AG09319 (cell line): ENCODE measurements at regions not wholly inside any gene's neighbourhood (a gene's known extent, or its start where the extent isn't known, plus 50 kb on each side); places are given as distances from the start of the nearest gene placed in this dataset.

ENCODE experiments used
- DNase-seq: peaks from one replicate; pipeline ENCODE4 v3.0.0-alpha.2; 2010; ENCODE audit warnings: low read depth; ENCODE audit errors: extremely low read depth
- CTCF ChIP-seq: IDR thresholded peaks from 2 replicates; pipeline ENCODE4 v1.5.1; 2011; ENCODE audit warnings: low read depth, mild to moderate bottlenecking, inconsistent platforms, low read length, moderate library complexity

GRCh38 chr1:30418061-30418938 lies 305.1 kb downstream of the MATN1 start:
- no peak for TF ChIP-seq CTCF
- DNase-seq, result no peak

- TF ChIP-seq CTCF, result no peak
- DNase-seq, result no peak
Measured at GRCh38 chr1:30417701-30418046, 305.7 kb downstream of the MATN1 start.

- no peak for TF ChIP-seq CTCF
- no peak for DNase-seq
Measured at GRCh38 chr1:30417001-30417700, 306.2 kb downstream of the MATN1 start.

- DNase-seq, result no peak
- no peak for TF ChIP-seq CTCF
Measured at GRCh38 chr1:30416221-30416820, 307.1 kb downstream of the MATN1 start.

GRCh38 chr1:30415171-30415940 lies 308.0 kb downstream of the MATN1 start:
- no peak for TF ChIP-seq CTCF
- DNase-seq, result no peak

GRCh38 chr1:30414851-30415165 lies 308.6 kb downstream of the MATN1 start:
- DNase-seq, result no peak
- no peak for TF ChIP-seq CTCF
